Activated CD4-positive, CD25-positive, alpha-beta regulatory T cell treated with anti-CD3 and anti-CD28 coated beads, Interleukin-2, amount 50 U/mL, for 16 hours (primary cell): ENCODE measurements at regions not wholly inside any gene's neighbourhood (a gene's known extent, or its start where the extent isn't known, plus 50 kb on each side); places are given as distances from the start of the nearest gene placed in this dataset.

ENCODE experiments used
- DNase-seq: peaks from one replicate; pipeline ENCODE4 v3.0.0-alpha.2; 2020; ENCODE audit warnings: low read depth, low spot score

DNA sequence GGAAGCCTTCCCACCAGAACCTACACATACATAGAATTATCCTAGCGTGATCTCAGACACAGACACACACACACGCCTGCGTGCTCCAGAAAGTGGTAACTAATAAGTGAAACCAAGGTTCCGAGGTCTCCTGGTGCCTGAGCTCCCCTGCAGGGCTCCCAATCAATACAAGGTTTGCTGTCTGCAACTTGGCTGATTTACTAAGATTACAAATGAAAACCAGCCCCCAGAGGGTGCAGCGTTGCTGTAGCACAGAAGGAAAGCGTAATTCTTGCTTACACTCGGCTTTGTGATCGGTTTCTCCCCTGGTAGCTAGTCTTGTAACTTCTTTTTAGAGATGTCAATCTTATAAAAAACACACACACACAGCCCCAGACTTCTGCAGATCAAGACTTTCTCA, 334.1 kb upstream of the XYLT1 start:
- DNase-seq, result no peak

GRCh38 chr16:17803625-17804410, 333.1 kb upstream of the XYLT1 start:
- DNase-seq, result no peak

DNA sequence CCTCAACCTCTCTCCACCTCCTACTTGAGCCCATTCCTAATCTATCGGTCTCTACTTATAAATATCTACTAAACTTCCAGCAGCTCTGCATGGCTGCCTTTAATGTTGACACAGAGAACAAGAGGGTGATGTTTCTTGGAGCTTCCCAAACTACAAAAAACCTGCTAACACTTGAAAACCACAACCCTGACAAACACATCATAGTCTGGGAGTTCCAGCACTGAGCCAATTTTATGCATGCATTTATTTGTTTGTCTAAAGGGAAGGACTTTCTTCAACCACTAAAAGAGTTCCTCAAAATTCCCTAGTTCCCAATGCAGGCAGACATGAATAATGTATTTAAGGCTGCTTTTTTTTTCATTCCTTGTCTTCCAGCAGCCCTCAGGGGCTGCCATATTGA, 331.8 kb upstream of the XYLT1 start:
- no peak for DNase-seq

DNA sequence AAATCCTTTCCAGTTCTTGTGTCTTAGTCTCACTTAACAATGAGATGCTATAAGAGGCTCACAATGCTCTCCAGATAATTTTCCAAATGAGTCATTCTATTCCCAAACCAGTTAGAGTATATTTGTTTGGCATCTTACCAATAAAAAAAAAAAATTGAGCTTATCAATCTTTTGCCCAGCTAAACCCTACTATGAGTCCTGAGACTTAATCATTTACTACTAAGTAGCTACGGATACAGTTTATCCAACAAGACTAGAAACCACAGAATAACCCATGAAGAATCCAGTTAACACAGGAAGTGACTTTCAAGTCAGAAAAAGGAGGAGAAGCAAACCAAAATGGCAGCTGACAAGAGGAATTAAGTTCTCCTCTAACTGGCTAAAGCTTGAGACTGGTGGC, 330.3 kb upstream of the XYLT1 start:
- no peak for DNase-seq

DNA sequence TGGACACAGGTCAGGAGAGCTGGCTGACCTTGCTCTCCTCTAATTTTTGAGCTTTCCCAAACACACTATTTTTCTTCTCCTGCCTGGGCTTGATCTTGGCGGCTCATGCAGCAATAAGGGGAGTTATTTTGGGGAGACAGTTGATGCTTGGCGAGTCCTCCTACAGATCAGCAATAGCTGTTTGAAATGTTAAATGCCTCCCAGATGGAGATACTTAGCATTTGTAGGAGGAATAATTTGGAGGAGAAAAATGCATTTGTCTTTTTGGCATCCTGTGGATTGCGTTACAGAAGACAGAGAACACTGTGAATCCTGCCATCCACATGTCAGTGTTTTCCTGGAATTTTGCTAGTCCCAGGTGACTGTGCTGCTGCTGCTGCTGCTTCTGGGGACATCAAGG, 328.0 kb upstream of the XYLT1 start:
- DNase-seq, result no peak

GRCh38 chr16:17793354-17793753, 322.6 kb upstream of the XYLT1 start:
- DNase-seq, result no peak

DNA sequence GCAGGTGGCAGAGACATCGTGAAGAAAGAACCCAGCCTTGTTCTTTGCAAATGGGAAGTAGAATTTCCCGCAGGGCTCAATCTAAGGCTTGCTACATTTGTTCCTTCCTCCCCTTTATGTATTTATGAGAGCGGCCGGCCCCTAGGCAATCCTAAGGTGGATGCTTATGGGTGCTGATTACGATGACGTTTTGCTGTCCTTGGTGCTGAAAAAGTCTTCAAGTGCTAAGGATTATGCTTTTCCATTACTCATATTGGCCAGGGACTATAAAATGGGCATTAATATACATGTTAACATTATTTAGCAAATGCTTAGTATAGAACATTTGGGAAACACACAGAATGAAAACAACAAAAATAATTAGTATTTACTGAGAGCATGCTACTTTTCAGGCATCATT, 313.3 kb upstream of the XYLT1 start:
- DNase-seq, result no peak

DNA sequence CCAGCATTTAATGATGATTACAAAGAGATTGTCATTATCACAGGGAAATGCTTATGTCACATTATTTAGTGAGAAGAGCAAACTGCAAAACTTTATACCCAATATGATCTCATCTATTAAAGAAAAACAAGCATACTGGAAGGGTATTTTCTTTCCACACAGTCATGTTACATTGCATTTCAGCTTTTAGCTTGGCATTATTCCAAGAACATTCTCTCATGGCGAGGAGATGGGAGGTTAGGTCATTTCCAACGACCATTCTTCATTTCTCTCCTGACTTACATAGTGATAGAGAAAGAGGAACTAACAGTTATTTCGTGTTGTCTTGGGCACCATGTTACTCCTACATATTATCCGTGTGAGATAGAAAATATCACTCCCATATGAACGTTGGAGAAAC, 309.4 kb upstream of the XYLT1 start:
- no peak for DNase-seq

GRCh38 chr16:17777408-17777863, 306.7 kb upstream of the XYLT1 start:
- DNase-seq, result no peak

DNA sequence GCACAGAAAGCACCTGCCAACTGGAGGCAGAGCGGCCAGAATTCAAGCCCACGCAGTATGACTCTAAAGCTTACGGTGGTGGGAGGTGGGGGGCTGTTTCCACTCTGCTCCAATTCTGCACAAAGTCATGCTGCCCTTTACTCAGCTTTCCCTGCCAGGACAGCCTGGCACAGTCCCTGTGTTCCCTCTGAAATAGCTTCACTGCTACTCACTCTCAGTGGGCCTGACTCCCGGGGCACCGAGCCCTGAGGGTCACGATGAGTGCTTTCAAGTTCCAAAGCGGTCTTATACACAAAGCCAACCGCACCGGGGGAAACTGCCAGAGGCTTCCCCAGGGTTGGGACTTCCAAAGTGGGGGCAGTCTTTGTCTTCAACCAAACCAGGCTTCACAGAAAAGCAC, 306.1 kb upstream of the XYLT1 start:
- DNase-seq, result no peak

DNA sequence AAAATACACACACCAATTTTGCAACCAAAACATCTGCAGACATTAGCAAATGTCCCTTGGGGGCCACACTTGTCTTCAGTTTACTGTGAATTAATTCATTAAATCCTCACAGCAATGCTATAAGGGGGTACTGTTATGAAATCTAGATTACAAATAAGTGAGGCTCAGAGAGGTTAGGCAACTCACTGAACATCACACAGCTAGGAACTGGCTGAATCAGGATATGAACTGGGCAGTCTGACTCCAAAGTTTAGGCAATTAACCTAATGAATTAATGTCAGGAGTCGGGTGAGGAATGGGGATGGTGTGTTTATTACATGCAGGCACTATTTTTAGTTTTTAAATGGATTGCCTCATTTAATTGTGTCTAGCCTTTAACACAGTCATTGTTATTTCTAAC, 305.7 kb upstream of the XYLT1 start:
- no peak for DNase-seq

- DNase-seq, result no peak
Measured at GRCh38 chr16:17775061-17775460, 304.3 kb upstream of the XYLT1 start.

GRCh38 chr16:17773698-17774101, 302.9 kb upstream of the XYLT1 start:
- no peak for DNase-seq

GRCh38 chr16:17770104-17770503, 299.3 kb upstream of the XYLT1 start:
- DNase-seq, result no peak

- no peak for DNase-seq
Measured at GRCh38 chr16:17769065-17769464, 298.3 kb upstream of the XYLT1 start.

DNA sequence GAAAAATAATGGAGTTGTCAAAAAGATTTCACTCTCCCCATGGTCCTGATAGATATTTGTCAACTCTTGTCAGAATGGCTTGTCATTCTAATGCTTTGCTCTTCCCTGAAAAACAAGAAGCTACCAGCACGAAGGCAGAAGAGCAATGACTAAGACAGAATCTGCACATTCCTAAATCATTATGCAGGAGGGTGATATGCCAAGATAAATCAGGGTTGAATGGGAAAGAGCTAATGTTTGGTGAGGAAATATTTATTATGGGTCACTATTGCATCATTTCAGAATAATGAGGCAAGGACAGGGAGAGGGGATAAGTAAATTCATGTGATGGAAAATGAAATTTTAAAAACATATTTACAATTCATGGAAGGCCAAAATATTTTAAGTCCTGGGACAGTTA, 297.5 kb upstream of the XYLT1 start:
- no peak for DNase-seq

GRCh38 chr16:17766012-17766411, 295.3 kb upstream of the XYLT1 start:
- DNase-seq, result no peak

DNA sequence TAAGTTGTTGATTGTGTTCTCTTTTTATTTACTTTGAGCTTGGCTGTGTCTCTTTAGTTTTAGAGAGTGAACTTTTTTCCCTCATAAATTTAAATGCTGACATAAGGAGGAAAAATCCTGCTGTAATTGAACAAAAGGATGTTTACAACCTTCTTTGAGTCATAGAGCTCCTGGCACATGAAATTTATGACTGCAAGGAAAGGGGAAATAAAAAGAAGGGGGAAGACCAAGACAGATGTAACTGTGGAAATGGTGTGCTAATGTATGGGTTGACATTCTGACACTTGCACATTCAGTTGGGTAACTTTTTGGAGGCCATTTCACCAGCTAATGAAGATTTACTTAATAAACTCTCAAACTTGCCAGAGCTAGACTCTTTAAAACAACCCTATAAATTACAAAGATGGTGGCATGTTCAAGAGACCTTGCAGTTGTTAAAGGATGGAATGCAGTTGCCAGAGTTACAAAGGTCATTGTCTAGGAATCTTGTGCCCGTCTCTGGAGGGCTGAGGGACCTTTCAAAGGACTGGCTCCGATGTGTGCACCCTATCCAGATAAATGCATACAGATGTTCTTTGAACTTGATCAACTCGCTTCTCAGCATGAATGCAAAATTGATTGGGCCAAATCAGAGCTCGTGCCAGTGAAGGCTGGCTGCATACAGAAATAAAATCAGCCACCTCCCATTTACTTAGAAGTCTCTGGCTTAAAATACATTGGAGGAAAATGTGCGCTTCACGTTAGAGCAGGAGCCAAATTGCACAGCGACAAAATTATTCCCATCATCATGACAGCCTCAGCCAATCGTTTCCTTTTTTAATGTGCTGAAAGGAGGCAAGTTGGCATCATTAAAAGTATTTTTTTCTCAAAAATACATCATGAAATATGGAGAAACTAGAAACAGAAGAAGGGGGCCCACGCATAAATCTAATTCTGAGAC, 289.0 kb upstream of the XYLT1 start:
- no peak for DNase-seq

DNA sequence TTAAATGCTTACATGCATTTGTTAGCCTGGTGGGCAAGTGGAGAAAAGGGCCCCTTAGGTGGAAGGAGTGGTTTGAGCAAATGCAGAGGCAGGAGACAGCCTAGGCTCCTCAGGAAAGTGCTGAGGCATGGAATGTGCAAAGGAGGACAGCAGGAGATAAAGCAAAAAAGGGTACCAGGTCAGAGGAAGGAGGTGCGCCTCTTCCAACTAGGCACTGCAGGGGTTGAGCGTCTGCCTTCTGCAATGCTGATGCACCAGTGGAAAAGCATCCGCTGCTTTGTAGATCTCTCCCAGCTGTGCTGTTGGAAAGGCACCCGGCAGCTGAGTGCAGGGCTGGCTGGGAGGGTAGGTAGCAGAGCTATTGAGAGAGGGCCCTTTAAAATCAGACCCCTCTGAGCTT, 287.0 kb upstream of the XYLT1 start:
- no peak for DNase-seq

DNA sequence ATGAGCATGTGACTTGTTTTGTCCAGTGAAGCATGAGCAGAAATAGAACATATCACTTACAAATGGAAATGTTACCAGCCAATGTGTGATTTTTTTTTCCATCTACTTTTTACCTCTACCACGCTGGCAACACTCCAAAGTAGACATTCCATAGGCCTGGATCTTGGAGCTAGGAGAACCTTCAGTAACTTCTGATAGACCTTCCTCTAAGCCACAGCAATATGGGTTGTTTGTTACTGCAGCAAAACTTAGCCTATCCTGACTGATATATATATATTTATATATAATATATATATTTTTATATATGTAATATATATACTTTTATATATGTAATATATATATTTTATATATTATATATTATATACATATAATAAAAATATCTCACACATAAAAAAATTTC, 284.4 kb upstream of the XYLT1 start:
- no peak for DNase-seq

DNA sequence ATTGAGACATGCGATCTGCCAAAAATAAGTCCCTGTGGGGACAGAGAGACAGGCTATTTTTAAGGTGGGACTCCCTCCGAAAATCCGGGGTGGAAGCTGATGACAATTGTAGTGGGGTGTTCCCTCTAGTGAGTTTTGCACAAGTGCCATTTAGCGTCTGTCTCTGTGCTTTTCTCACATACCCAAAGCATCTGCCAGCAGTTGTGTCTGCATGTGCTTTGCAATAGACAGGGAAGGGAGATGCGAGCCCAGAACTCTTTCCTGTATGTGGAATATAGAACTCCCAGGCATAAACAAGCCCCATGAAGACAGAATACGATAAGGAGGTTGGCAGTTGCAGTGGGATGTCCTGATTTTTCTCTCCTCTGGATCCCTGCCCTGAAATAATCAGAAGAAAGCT, 282.7 kb upstream of the XYLT1 start:
- no peak for DNase-seq

DNA sequence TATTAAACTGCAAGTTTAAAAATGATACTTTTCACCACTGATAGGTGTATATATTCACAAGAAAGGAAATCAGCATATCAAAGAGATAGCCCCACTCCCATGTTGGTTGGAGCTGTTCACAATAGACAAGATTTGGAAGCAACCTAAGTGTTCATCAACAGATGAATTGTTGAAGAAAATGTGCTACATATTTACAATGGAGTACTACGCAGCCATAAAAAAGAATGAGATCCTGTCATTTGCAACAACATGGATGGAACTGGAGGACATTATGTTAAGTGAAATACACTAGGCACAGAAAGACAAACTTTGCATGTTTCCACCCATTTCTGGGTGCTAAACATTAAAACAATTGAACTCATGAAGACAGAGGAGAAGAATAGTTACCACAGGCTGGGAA, 278.9 kb upstream of the XYLT1 start:
- no peak for DNase-seq
